SK-N-MC (cell line): ENCODE measurements at regions not wholly inside any gene's neighbourhood (a gene's known extent, or its start where the extent isn't known, plus 50 kb on each side); places are given as distances from the start of the nearest gene placed in this dataset.

ENCODE experiments used
- DNase-seq: peaks from one replicate; pipeline ENCODE4 v3.0.0-alpha.2; 2011; ENCODE audit warnings: low read depth, low spot score
- H3K27ac ChIP-seq: fragments of 200-600 bp; sonication (generic); 2 replicates; pipeline ENCODE4 v1.5.1; 2016; ENCODE audit warnings: mixed run types
- H3K36me3 ChIP-seq: fragments of 200-600 bp; sonication (generic); 2 replicates; pipeline ENCODE4 v1.6.1; 2017; ENCODE audit warnings: antibody characterized with exemption, low read length, mixed read lengths; ENCODE audit not compliant: insufficient read depth
- H3K4me3 ChIP-seq: fragments of 200-600 bp; sonication (generic); 2 replicates; pipeline ENCODE4 v1.5.1; 2016
- H3K9ac ChIP-seq: fragments of 200-600 bp; sonication (generic); 2 replicates; pipeline ENCODE4 v1.8.0; 2017; ENCODE audit warnings: mixed run types, mixed read lengths; ENCODE audit not compliant: insufficient read length
- H3K9me3 ChIP-seq: fragments of 200-600 bp; sonication (generic); 2 replicates; pipeline ENCODE4 v1.6.1; 2017; ENCODE audit warnings: low read depth, mild to moderate bottlenecking, antibody characterized with exemption, low read length, moderate library complexity, mixed read lengths
- EZH2 ChIP-seq: fragments of 200-600 bp; sonication (generic); IDR thresholded peaks from one replicate; pipeline ENCODE4 v1.6.1; 2017; ENCODE audit warnings: antibody characterized with exemption
- FOXP2 ChIP-seq: optimal IDR thresholded peaks from 2 replicates; pipeline ENCODE3; 2011; ENCODE audit warnings: mild to moderate bottlenecking, moderate library complexity; ENCODE audit not compliant: insufficient read depth; ENCODE audit errors: extremely low read length, control extremely low read depth
- POLR2AphosphoS5 ChIP-seq: IDR thresholded peaks from 2 replicates; pipeline ENCODE4 v1.6.1; 2012; ENCODE audit warnings: mild to moderate bottlenecking, low read depth, low read length, borderline replicate concordance

- Histone ChIP-seq H3K4me3 (no peak overlapping the region), H3K9ac (no peak overlapping the region), H3K27ac (no peak overlapping the region), H3K9me3 (no peaks in the 10 kb centered on the region), H3K36me3 (no peaks in the 10 kb centered on the region)
- TF ChIP-seq POLR2AphosphoS5 (no peak), EZH2 (no peak), FOXP2 (no peak)
- DNase-seq = no peak
Measured at GRCh38 chr11:97107604-97108003, 717.8 kb downstream of the JRKL start.

GRCh38 chr11:97109078-97109477 is 719.3 kb downstream of the JRKL start:
- no peaks in the 10 kb centered on the region for H3K9me3 ChIP-seq
- DNase-seq = no peak
- H3K27ac ChIP-seq = no peak overlapping the region
- no peak for TF ChIP-seq FOXP2
- no peak for TF ChIP-seq EZH2
- TF ChIP-seq POLR2AphosphoS5 = no peak
- H3K36me3 ChIP-seq = no peaks in the 10 kb centered on the region
- H3K4me3 ChIP-seq = no peak overlapping the region
- no peak overlapping the region for H3K9ac ChIP-seq

- TF ChIP-seq FOXP2 (no peak), POLR2AphosphoS5 (no peak), EZH2 (no peak)
- Histone ChIP-seq H3K9ac (no peak overlapping the region), H3K9me3 (no peaks in the 10 kb centered on the region), H3K4me3 (no peak overlapping the region), H3K36me3 (no peaks in the 10 kb centered on the region), H3K27ac (no peak overlapping the region)
- no peak for DNase-seq
Measured at GRCh38 chr11:97110376-97110775, 720.6 kb downstream of the JRKL start.

- no peak for DNase-seq
- no peaks in the 10 kb centered on the region for H3K9me3 ChIP-seq
- TF ChIP-seq FOXP2 (no peak), POLR2AphosphoS5 (no peak), EZH2 (no peak)
- no peaks in the 10 kb centered on the region for H3K36me3 ChIP-seq
- H3K9ac ChIP-seq = no peak overlapping the region
- no peak overlapping the region for H3K27ac ChIP-seq
- H3K4me3 ChIP-seq = no peak overlapping the region
Measured at GRCh38 chr11:97111559-97111958, 721.7 kb downstream of the JRKL start.

GRCh38 chr11:97118614-97119200 is 728.9 kb downstream of the JRKL start:
- H3K27ac ChIP-seq = no peak overlapping the region
- no peak for DNase-seq
- no peak overlapping the region for H3K9ac ChIP-seq
- H3K9me3 ChIP-seq = no peaks in the 10 kb centered on the region
- no peaks in the 10 kb centered on the region for H3K36me3 ChIP-seq
- TF ChIP-seq FOXP2 = no peak
- no peak for TF ChIP-seq POLR2AphosphoS5
- TF ChIP-seq EZH2 = no peak
- no peak overlapping the region for H3K4me3 ChIP-seq

- Histone ChIP-seq H3K9ac (no peak overlapping the region), H3K9me3 (no peaks in the 10 kb centered on the region), H3K27ac (no peak overlapping the region), H3K4me3 (no peak overlapping the region), H3K36me3 (no peaks in the 10 kb centered on the region)
- TF ChIP-seq POLR2AphosphoS5 = no peak
- no peak for DNase-seq
Measured at GRCh38 chr11:97123237-97123636, 733.4 kb downstream of the JRKL start.

- DNase-seq = no peak
- Histone ChIP-seq H3K9me3 (no peaks in the 10 kb centered on the region; the same call in 1 of the 2 replicates), H3K9ac (no peak overlapping the region), H3K36me3 (no peaks in the 10 kb centered on the region), H3K4me3 (no peak overlapping the region), H3K27ac (no peak overlapping the region)
- no peak for TF ChIP-seq EZH2
- no peak for TF ChIP-seq POLR2AphosphoS5
- TF ChIP-seq FOXP2 = no peak
Measured at GRCh38 chr11:97136067-97136466, 746.3 kb downstream of the JRKL start.

GRCh38 chr11:97140885-97141494 is 751.2 kb downstream of the JRKL start:
- H3K9ac ChIP-seq = no peak overlapping the region
- TF ChIP-seq POLR2AphosphoS5 (no peak), FOXP2 (no peak), EZH2 (no peak)
- no peaks in the 10 kb centered on the region for H3K36me3 ChIP-seq
- no peak overlapping the region for H3K4me3 ChIP-seq
- DNase-seq = no peak
- H3K9me3 ChIP-seq = no peaks in the 10 kb centered on the region; the same call in 1 of the 2 replicates
- H3K27ac ChIP-seq = no peak overlapping the region

- H3K36me3 ChIP-seq = no peaks in the 10 kb centered on the region
- H3K4me3 ChIP-seq = no peak overlapping the region
- no peak for TF ChIP-seq FOXP2
- TF ChIP-seq POLR2AphosphoS5 = no peak
- no peak for TF ChIP-seq EZH2
- H3K9ac ChIP-seq = no peak overlapping the region
- no peak overlapping the region for H3K27ac ChIP-seq
- no peaks in the 10 kb centered on the region; the same call in 1 of the 2 replicates for H3K9me3 ChIP-seq
- DNase-seq = no peak
Measured at GRCh38 chr11:97143463-97143862, 753.6 kb downstream of the JRKL start.
